ENCODE measurements at regions not wholly inside any gene's neighbourhood (a gene's known extent, or its start where the extent isn't known, plus 50 kb on each side); places are given as distances from the start of the nearest gene placed in this dataset.

GRCh38 chr9:87386490-87387025 lies 111.1 kb upstream of the DAPK1 start:
- no peak for TF ChIP-seq CTCF (IDR thresholded peaks at IDR 0.05)
- TF ChIP-seq POLR2A (IDR thresholded peaks at IDR 0.05): no peak

Data from testis (tissue), 2 donors.